HG03196 (cell line): ENCODE measurements at regions not wholly inside any gene's neighbourhood (a gene's known extent, or its start where the extent isn't known, plus 50 kb on each side); places are given as distances from the start of the nearest gene placed in this dataset.
"Not testable (repeated sequence)": the region's sequence is repeated elsewhere in the genome, so short reads cannot be mapped to it uniquely, and the experiment has no call there.

Experiments
- ATAC-seq: cut with Tn5 transposase; IDR thresholded peaks from one replicate; pipeline ENCODE4 v1.9.1; 2021; ENCODE audit not compliant: unreplicated experiment

GRCh38 chr5:2165203-2165602 lies 282.5 kb upstream of the IRX4 start:
- ATAC-seq: no peak

- no peak for ATAC-seq
Observed at GRCh38 chr5:2164586-2164985, 281.9 kb upstream of the IRX4 start.

- ATAC-seq: no peak
Observed at GRCh38 chr5:2163940-2164490, 281.3 kb upstream of the IRX4 start.

GRCh38 chr5:2163060-2163856 lies 280.5 kb upstream of the IRX4 start:
- ATAC-seq: no peak

- no peak for ATAC-seq
Observed at GRCh38 chr5:2160811-2161210, 278.1 kb upstream of the IRX4 start.

GRCh38 chr5:2158767-2159166 lies 276.0 kb upstream of the IRX4 start:
- no peak for ATAC-seq

- no peak for ATAC-seq
Observed at GRCh38 chr5:2158109-2158508, 275.4 kb upstream of the IRX4 start.

- no peak for ATAC-seq
Observed at GRCh38 chr5:2157372-2157771, 274.6 kb upstream of the IRX4 start.

GRCh38 chr5:2156358-2157059 lies 273.8 kb upstream of the IRX4 start:
- ATAC-seq: no peak

- no peak for ATAC-seq
Observed at GRCh38 chr5:2155556-2155955, 272.8 kb upstream of the IRX4 start.

- ATAC-seq: no peak
Observed at GRCh38 chr5:2153802-2154201, 271.1 kb upstream of the IRX4 start.

- ATAC-seq: no peak
Observed at GRCh38 chr5:2153350-2153749, 270.6 kb upstream of the IRX4 start.

- not testable (repeated sequence) for ATAC-seq
Observed at GRCh38 chr5:2151301-2151888, 268.7 kb upstream of the IRX4 start.

- ATAC-seq: no peak
Observed at GRCh38 chr5:2149195-2149539, 266.4 kb upstream of the IRX4 start.

- ATAC-seq: no peak
Observed at GRCh38 chr5:2148312-2149194, 265.8 kb upstream of the IRX4 start.

GRCh38 chr5:2147504-2148311 lies 265.0 kb upstream of the IRX4 start:
- ATAC-seq: no peak

GRCh38 chr5:2143646-2144353 lies 261.1 kb upstream of the IRX4 start:
- no peak for ATAC-seq

GRCh38 chr5:2143088-2143487 lies 260.4 kb upstream of the IRX4 start:
- ATAC-seq: no peak

- ATAC-seq: no peak
Observed at GRCh38 chr5:2142456-2142954, 259.8 kb upstream of the IRX4 start.
